Astrocyte of the cerebellum (primary cell): ENCODE measurements at regions not wholly inside any gene's neighbourhood (a gene's known extent, or its start where the extent isn't known, plus 50 kb on each side); places are given as distances from the start of the nearest gene placed in this dataset.
A peak's percentile ranks its signal among the peaks of the same experiment; 100 is the strongest.

Source experiments
- DNase-seq: peaks from one replicate; pipeline ENCODE4 v3.0.0-alpha.2; 2011; ENCODE audit warnings: low read depth
- H3K4me3 ChIP-seq: 2 replicates; pipeline ENCODE4 v1.5.1; 2011; ENCODE audit warnings: mild to moderate bottlenecking, low read depth, low read length, moderate library complexity
- CTCF ChIP-seq: IDR thresholded peaks from 2 replicates; pipeline ENCODE4 v1.5.1; 2012; ENCODE audit warnings: low read length, low read depth, moderate library complexity, mild to moderate bottlenecking; ENCODE audit errors: missing control alignments
- in situ Hi-C: cut with HindIII; loops from 2 replicates; pipeline ENCODE4 v1.10.0; 2017; ENCODE audit warnings: low sequenced_read_pairs

GRCh38 chr18:28602391-28602790 is 425.5 kb upstream of the CDH2 start:
- TF ChIP-seq CTCF: no peak
- no peak overlapping the region for H3K4me3 ChIP-seq
- no peak for DNase-seq
- in situ Hi-C loops: no loop called here

DNA sequence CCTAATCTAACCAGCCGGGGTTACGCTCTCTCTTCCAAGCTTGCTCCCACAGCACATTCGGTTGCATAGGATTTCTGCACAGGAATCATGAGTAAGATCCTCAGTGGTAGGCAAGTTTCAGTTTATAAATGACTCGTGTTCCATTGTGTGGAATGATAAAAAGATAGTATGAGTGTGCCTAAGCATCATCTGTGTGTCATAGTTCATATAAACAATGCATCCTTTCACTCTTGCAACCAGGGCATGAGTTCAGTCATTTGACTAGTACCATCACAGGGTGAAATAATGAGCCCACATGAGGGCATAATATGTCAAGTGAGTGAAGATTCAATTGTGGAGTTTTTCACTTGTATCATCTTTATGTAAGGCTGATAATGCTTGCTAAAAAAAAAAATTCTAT is 417.1 kb upstream of the CDH2 start:
- no peak overlapping the region for H3K4me3 ChIP-seq
- no peak for DNase-seq
- in situ Hi-C loops: no loop called here
- TF ChIP-seq CTCF: no peak

DNA sequence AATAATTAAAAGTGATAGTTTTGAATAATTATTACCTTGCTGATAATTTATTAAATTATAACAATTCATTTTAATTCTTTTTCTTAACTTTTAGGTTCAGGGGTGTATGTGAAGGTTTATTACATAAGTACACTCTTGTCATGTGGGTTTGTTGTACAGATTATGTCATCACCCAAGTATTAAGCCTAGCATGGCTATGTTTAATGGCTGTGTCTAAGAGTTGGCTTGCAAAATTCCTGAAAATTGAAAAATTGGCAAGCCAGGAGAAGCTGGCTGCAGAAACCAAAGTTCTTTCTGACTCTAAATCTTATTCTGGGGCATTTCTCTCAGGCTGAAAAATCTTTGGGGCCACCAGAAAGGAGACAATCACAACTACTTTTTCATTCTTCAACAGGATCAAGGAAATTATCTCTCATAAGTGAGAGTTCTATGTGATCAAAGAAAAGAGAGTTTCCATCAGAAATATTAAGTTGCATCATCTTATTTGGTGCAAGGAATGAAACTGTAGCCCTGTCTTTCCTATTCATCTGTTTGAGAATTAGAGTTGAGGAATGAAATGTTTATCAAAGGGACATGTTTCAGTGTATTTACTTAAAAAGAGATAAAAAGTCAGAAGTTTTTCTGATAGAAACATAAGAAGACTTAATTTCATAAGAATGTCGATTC is 412.1 kb upstream of the CDH2 start:
- peak; percentile 20 for DNase-seq
- no peak for TF ChIP-seq CTCF
- no peak overlapping the region for H3K4me3 ChIP-seq
- in situ Hi-C loops: no loop called here

- in situ Hi-C loops: no loop called here
- DNase-seq: peak; percentile 87
- no peak for TF ChIP-seq CTCF
- H3K4me3 ChIP-seq: no peak overlapping the region
Observed at GRCh38 chr18:28584731-28585130, 407.8 kb upstream of the CDH2 start.

DNA sequence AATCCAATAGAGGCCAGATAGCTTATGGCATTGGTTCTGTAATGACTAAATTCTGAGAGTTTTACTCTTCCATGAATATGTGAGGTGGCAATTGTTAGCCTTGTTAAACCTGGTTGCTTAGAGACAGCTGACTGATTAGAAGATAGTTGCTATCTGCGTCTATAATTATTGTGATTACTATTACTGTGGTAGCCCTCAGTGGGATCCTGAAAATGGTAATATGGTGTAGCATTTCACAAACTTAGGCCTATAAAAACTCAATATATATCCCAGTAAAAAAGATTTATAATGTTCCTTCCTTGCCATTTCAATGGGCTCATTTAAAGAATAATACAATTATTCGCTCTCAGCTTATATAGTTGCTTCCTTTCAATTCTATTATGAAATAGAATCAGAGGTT is 405.8 kb upstream of the CDH2 start:
- no peak for DNase-seq
- in situ Hi-C loops: no loop called here
- H3K4me3 ChIP-seq: no peak overlapping the region
- no peak for TF ChIP-seq CTCF

DNA sequence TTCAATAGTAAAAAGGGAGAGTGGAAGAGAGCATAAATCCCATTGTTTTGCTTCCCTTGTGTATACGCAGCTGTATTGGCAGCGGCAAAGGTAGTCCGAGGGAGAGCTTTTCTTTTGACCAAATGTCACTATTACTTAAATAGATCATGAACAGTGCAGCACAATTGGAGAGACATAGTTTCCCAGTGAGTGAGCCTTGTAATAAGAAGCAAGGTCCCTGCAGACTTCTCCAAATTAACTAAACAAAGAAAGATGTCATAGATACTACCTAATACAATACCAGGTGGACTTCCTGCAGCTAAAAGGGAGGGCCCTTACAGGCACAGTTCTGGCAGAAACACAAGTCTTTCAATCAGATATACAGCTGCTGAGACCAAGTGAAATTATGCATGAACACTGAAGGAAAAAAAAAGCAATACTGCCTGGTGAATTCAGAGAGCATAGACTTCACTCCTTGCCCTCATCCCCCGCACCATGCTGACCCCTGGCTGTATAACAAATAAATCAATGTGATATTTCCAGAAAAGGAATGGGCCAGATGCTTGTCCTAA is 404.7 kb upstream of the CDH2 start:
- DNase-seq: no peak
- H3K4me3 ChIP-seq: no peak overlapping the region
- no peak for TF ChIP-seq CTCF
- in situ Hi-C loops: no loop called here
